ENCODE measurements at regions not wholly inside any gene's neighbourhood (a gene's known extent, or its start where the extent isn't known, plus 50 kb on each side); places are given as distances from the start of the nearest gene placed in this dataset.

DNA sequence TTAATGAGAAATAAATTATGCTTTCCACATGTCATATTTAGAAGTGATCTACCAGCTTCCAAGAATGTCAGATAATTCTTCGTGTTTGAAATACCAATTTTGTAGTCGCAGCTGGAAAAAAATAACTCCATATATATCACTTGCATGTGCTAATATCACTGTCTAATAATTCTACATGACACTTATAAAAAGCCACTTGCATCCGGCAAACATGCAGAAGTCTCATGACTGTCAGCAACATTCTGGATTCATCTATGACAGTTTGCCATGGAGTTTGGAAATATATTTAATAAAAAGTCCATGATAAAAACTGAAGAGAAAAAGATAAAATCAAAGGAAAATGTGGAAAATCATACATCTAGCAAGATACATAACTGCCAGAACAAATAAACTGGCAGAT is 1784.4 kb downstream of the SUCLG1 start:
- TF ChIP-seq, protein P1, sequence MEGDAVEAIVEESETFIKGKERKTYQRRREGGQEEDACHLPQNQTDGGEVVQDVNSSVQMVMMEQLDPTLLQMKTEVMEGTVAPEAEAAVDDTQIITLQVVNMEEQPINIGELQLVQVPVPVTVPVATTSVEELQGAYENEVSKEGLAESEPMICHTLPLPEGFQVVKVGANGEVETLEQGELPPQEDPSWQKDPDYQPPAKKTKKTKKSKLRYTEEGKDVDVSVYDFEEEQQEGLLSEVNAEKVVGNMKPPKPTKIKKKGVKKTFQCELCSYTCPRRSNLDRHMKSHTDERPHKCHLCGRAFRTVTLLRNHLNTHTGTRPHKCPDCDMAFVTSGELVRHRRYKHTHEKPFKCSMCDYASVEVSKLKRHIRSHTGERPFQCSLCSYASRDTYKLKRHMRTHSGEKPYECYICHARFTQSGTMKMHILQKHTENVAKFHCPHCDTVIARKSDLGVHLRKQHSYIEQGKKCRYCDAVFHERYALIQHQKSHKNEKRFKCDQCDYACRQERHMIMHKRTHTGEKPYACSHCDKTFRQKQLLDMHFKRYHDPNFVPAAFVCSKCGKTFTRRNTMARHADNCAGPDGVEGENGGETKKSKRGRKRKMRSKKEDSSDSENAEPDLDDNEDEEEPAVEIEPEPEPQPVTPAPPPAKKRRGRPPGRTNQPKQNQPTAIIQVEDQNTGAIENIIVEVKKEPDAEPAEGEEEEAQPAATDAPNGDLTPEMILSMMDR (IDR thresholded peaks at IDR 0.05; ENCODE audit: borderline replicate concordance, extremely low read depth, low read length, poor library complexity, severe bottlenecking): no peak
- TF ChIP-seq EZH2 (IDR thresholded peaks at IDR 0.05; ENCODE audit: borderline replicate concordance, low read depth, low read length, severe bottlenecking): no peak
